HFFc6 (cell line): ENCODE measurements at regions not wholly inside any gene's neighbourhood (a gene's known extent, or its start where the extent isn't known, plus 50 kb on each side); places are given as distances from the start of the nearest gene placed in this dataset.
"Not testable (repeated sequence)": the region's sequence is repeated elsewhere in the genome, so short reads cannot be mapped to it uniquely, and the experiment has no call there.

ENCODE experiments used
- DNase-seq: peaks from one replicate; pipeline ENCODE4 v3.0.0-alpha.2; 2018
- H3K27ac Mint-ChIP-seq: 2 replicates; pipeline ENCODE4 v1.8.0; 2020; ENCODE audit warnings: mild to moderate bottlenecking, mixed read lengths
- H3K27me3 Mint-ChIP-seq: 2 replicates; pipeline ENCODE4 v1.8.0; 2021; ENCODE audit warnings: mild to moderate bottlenecking, moderate library complexity, mixed read lengths; ENCODE audit not compliant: insufficient read depth
- H3K36me3 Mint-ChIP-seq: 2 replicates; pipeline ENCODE4 v1.8.0; 2021; ENCODE audit warnings: low read depth, mixed read lengths
- H3K4me1 Mint-ChIP-seq: 2 replicates; pipeline ENCODE4 v1.8.0; 2020; ENCODE audit warnings: low read depth, mixed read lengths
- H3K4me3 Mint-ChIP-seq: 2 replicates; pipeline ENCODE4 v1.8.0; 2020; ENCODE audit warnings: mild to moderate bottlenecking, moderate library complexity, mixed read lengths
- H3K9me3 Mint-ChIP-seq: 2 replicates; pipeline ENCODE4 v1.8.0; 2020; ENCODE audit warnings: mild to moderate bottlenecking, mixed read lengths
- TF ChIP-seq, protein P1 (sequence below): fragments of 200-600 bp; sonication (generic); IDR thresholded peaks from 2 replicates; pipeline ENCODE4 v1.5.0; 2021; ENCODE audit warnings: antibody characterized with exemption, mild to moderate bottlenecking

DNA sequence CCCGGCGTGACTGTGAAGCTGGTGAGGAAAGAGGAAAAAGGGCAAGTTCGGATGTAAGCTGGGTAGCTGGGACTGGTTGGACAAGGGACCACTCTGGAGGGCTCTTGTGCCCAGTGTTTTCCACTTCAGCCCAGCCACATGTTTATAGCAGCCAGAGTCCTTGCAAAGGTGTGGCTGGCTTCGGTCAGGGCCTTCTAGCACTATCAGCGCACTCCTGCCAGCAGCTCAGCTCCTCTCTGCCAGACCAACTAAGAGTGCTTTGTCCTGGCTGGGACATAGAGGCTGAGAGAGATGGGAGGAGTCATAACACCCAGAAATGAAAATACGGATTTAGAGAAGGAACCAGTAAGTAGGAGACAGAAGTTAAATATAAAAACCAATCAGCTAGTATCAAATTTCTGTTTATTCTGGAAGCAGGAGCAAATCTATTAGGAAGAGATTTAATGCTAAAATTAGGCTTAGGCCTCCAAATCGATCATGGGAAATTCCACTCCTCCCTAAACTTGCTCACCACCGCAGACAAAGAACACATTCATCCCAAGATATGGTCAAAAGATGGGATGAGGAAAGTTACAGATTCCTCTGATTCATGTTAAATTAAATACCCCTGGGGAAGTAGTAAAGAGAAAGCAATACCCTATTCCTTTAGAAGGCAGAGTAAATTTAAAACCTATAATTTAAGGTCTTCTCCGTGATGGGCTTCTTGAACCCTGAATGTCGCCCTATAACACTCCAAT lies 135.0 kb downstream of the RALA start:
- Mint-ChIP-seq H3K36me3 (peaks cover 6% of the 10 kb centered on the region), H3K9me3 (no peaks in the 10 kb centered on the region), H3K4me3 (no peak overlapping the region), H3K27ac (no peak overlapping the region), H3K4me1 (peaks cover 51% of the 10 kb centered on the region), H3K27me3 (no peaks in the 10 kb centered on the region; the same call in 1 of the 2 replicates)
- DNase-seq = no peak
- TF ChIP-seq, protein P1, sequence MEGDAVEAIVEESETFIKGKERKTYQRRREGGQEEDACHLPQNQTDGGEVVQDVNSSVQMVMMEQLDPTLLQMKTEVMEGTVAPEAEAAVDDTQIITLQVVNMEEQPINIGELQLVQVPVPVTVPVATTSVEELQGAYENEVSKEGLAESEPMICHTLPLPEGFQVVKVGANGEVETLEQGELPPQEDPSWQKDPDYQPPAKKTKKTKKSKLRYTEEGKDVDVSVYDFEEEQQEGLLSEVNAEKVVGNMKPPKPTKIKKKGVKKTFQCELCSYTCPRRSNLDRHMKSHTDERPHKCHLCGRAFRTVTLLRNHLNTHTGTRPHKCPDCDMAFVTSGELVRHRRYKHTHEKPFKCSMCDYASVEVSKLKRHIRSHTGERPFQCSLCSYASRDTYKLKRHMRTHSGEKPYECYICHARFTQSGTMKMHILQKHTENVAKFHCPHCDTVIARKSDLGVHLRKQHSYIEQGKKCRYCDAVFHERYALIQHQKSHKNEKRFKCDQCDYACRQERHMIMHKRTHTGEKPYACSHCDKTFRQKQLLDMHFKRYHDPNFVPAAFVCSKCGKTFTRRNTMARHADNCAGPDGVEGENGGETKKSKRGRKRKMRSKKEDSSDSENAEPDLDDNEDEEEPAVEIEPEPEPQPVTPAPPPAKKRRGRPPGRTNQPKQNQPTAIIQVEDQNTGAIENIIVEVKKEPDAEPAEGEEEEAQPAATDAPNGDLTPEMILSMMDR = no peak

DNA sequence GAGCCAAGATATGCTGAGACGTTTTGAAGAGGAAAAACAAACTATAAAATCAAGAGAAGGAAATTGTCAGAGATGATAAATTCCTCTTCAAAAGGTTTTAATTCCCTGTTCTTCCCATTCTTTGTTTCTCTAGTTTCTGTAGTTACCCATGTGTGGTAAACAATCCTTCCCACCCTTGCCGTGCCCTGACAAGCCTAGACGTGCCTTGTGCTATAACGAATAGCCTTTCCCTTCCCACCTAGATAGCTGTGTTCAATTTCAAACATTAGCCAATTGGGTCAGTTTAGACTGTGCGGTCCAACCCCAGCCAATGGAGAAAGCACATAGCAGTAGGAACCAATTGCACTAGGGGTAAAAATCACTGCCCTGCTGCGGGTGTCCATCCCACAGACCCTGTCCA lies 138.1 kb downstream of the RALA start:
- no peak overlapping the region for H3K4me3 Mint-ChIP-seq
- TF ChIP-seq, protein P1 = no peak
- no peak for DNase-seq
- no peaks in the 10 kb centered on the region; the same call in 1 of the 2 replicates for H3K27me3 Mint-ChIP-seq
- H3K36me3 Mint-ChIP-seq = peaks cover 15% of the 10 kb centered on the region; the same call in 1 of the 2 replicates
- H3K4me1 Mint-ChIP-seq = peaks cover 26% of the 10 kb centered on the region
- no peaks in the 10 kb centered on the region for H3K9me3 Mint-ChIP-seq
- no peak overlapping the region for H3K27ac Mint-ChIP-seq

GRCh38 chr7:39762466-39762865 lies 139.1 kb downstream of the RALA start:
- not testable (repeated sequence) for H3K27ac Mint-ChIP-seq, H3K27me3 Mint-ChIP-seq, H3K4me3 Mint-ChIP-seq, H3K9me3 Mint-ChIP-seq, DNase-seq
- Mint-ChIP-seq H3K36me3 (peaks cover 18% of the 10 kb centered on the region), H3K4me1 (peaks cover 19% of the 10 kb centered on the region)

GRCh38 chr7:39762881-39763280 lies 139.5 kb downstream of the RALA start:
- Mint-ChIP-seq H3K27ac (0 out of 2 replicates have a peak overlapping the region, but pooled peaks have one; percentile 6), H3K4me1 (peaks cover 15% of the 10 kb centered on the region), H3K36me3 (peaks cover 17% of the 10 kb centered on the region)
- not testable (repeated sequence) for H3K27me3 Mint-ChIP-seq, H3K9me3 Mint-ChIP-seq, H3K4me3 Mint-ChIP-seq, DNase-seq

DNA sequence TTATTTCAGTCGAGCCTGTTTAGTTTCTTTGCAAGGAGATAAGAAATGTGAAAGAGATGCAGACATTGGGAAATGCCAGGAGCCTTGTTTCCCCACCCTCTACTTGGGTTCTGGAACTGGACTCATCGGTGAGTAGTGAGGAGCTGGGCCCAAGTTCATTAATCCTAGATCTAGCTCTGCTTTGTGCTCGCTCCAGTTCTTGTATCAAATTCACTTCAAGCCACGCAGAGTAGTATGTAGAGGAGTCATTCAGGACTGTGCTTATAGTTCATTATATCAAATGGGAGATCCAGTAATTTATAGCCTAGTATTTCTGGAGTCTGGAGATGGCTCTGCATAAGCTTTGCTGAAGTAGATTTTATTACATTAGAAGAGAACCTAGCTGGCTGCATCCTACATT lies 142.5 kb downstream of the RALA start:
- not testable (repeated sequence) for H3K27ac Mint-ChIP-seq, H3K9me3 Mint-ChIP-seq, DNase-seq, H3K27me3 Mint-ChIP-seq, H3K4me3 Mint-ChIP-seq
- Mint-ChIP-seq H3K36me3 (peaks cover 17% of the 10 kb centered on the region), H3K4me1 (peaks cover 16% of the 10 kb centered on the region)

DNA sequence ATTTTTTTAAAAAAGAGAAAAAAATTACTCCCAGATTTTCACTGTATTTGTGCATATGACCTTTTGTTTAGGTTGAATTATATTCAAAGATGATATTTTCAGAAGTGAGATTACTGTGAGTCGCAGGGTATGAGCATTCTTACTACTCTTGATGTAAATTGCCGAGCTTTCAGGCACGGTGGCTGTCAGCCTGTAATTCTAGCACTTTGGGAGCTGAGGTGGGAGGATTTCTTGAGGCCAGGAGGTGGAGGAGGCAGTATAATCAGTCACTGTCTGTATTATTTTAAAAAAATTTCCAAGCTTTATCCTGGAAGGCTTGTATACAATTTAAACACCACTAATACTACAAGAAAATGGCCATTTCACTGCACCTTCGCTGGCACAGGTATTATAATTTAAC lies 145.1 kb downstream of the RALA start:
- DNase-seq, H3K9me3 Mint-ChIP-seq, H3K4me3 Mint-ChIP-seq, H3K27ac Mint-ChIP-seq, H3K4me1 Mint-ChIP-seq, H3K27me3 Mint-ChIP-seq: not testable (repeated sequence)
- H3K36me3 Mint-ChIP-seq = peaks cover 27% of the 10 kb centered on the region

- H3K4me1 Mint-ChIP-seq, DNase-seq, H3K9me3 Mint-ChIP-seq, H3K27ac Mint-ChIP-seq, H3K27me3 Mint-ChIP-seq, H3K4me3 Mint-ChIP-seq: not testable (repeated sequence)
- peaks cover 15% of the 10 kb centered on the region for H3K36me3 Mint-ChIP-seq
Measured at GRCh38 chr7:39774341-39774851, 151.0 kb downstream of the RALA start.

DNA sequence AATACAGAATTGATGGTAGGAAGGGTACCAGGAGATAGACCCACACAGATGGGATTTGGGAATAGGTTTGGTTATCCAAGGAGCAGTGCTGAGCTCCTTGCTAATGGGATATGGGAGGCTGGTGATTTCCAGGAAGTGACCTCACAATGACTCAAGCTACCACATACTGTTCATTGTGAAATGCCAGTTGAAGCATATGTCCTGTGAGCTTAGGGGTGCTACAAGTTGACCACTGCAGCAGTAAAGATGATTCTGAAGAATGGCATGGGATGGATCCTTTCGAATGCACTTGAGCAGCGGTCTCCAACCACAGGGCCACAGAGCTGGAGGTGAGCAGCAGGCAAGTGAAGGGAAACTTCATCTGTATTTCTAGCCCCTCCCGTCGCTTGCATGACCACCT lies 158.2 kb downstream of the RALA start:
- H3K9me3 Mint-ChIP-seq, H3K27ac Mint-ChIP-seq, H3K27me3 Mint-ChIP-seq, H3K36me3 Mint-ChIP-seq, H3K4me3 Mint-ChIP-seq: not testable (repeated sequence)
- DNase-seq = peak; percentile 71
- H3K4me1 Mint-ChIP-seq = peaks cover 12% of the 10 kb centered on the region

DNA sequence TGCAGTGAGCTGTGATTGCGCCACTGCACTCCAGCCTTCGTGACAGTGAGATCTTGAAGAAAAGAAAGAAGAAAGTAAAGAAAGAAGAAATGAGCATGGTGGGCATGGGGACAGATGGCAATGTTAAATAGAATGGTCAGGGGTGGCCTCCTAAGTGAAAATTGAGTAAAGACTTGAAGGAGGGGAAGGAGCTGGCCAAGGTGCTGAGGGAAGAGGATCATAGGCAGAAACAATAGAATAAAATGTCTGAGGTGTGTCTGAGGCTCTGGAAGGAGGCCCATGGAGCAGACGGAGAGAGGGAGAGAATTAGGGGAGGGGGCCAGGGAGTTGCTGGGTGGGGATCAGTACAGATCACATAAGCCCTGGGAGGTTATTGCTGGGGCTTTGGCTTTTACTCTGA lies 163.1 kb downstream of the RALA start:
- not testable (repeated sequence) for H3K27me3 Mint-ChIP-seq, DNase-seq, H3K27ac Mint-ChIP-seq, H3K4me3 Mint-ChIP-seq, H3K36me3 Mint-ChIP-seq, H3K9me3 Mint-ChIP-seq
- H3K4me1 Mint-ChIP-seq = peaks cover 10% of the 10 kb centered on the region
